MCF 10A (cell line): ENCODE measurements at regions not wholly inside any gene's neighbourhood (a gene's known extent, or its start where the extent isn't known, plus 50 kb on each side); places are given as distances from the start of the nearest gene placed in this dataset.

Experiments
- BruUV-seq: library from RNA; stranded (reverse); fragments of 400-500 nt; replicated peaks from 2 replicates; lab custom pipeline; 2021; lab: Mats Ljungman, UMichigan
- CTCF ChIA-PET: fragments of 300-600 bp; sonication (Branson Sonifier 250); formaldehyde crosslinking; extraction: SDS; loops from one replicate; lab custom pipeline; 2021; ENCODE audit warnings: antibody characterized with exemption, inconsistent platforms; lab: Yijun Ruan, JAX
- POLR2A ChIA-PET: fragments of 300-600, 350-650 bp; sonication (Branson Sonifier 250); formaldehyde crosslinking; extraction: SDS; loops from one replicate; lab custom pipeline; 2020; ENCODE audit warnings: antibody characterized with exemption, inconsistent platforms; lab: Yijun Ruan, JAX
- DNase-seq: peaks from one replicate; pipeline ENCODE4 v3.0.0-alpha.2; 2018; ENCODE audit not compliant: unreplicated experiment
- H3K27ac Mint-ChIP-seq: one replicate; pipeline ENCODE4 v1.8.0; 2022; ENCODE audit warnings: mild to moderate bottlenecking, low read depth, mixed read lengths; ENCODE audit not compliant: unreplicated experiment
- H3K27me3 Mint-ChIP-seq: one replicate; pipeline ENCODE4 v1.8.0; 2022; ENCODE audit warnings: mixed read lengths; ENCODE audit not compliant: insufficient read depth, unreplicated experiment
- H3K36me3 Mint-ChIP-seq: one replicate; pipeline ENCODE4 v1.8.0; 2022; ENCODE audit warnings: mild to moderate bottlenecking, moderate library complexity, mixed read lengths; ENCODE audit not compliant: insufficient read depth, unreplicated experiment
- H3K4me1 Mint-ChIP-seq: one replicate; pipeline ENCODE4 v1.8.0; 2022; ENCODE audit warnings: mixed read lengths; ENCODE audit not compliant: insufficient read depth, unreplicated experiment
- H3K4me3 Mint-ChIP-seq: one replicate; pipeline ENCODE4 v1.8.0; 2022; ENCODE audit warnings: mild to moderate bottlenecking, moderate library complexity, mixed read lengths; ENCODE audit not compliant: unreplicated experiment
- H3K9me3 Mint-ChIP-seq: one replicate; pipeline ENCODE4 v1.8.0; 2022; ENCODE audit warnings: mixed read lengths; ENCODE audit not compliant: unreplicated experiment
- CTCF ChIP-seq: fragments of 200-600 bp; IDR thresholded peaks from one replicate; pipeline ENCODE4 v1.8.0; 2022; ENCODE audit warnings: antibody characterized with exemption, mild to moderate bottlenecking; ENCODE audit not compliant: unreplicated experiment
- intact Hi-C: fragments of 100-400 bp; cut with micrococcal nuclease; formaldehyde crosslinking; loops from 2 replicates; pipeline ENCODE4 v1.14.1; 2022

GRCh38 chr13:79870123-79870522 is 389.2 kb downstream of the NDFIP2 start:
- H3K36me3 Mint-ChIP-seq = no peaks in the 10 kb centered on the region
- H3K9me3 Mint-ChIP-seq = no peaks in the 10 kb centered on the region
- POLR2A ChIA-PET = no interaction called here
- H3K4me1 Mint-ChIP-seq = peaks cover 18% of the 10 kb centered on the region
- BruUV-seq = no TSS peak
- H3K4me3 Mint-ChIP-seq = no peak overlapping the region
- CTCF ChIA-PET = no interaction called here
- DNase-seq = no peak
- no peak overlapping the region for H3K27ac Mint-ChIP-seq
- no peaks in the 10 kb centered on the region for H3K27me3 Mint-ChIP-seq
- intact Hi-C loops = no loop called here
- TF ChIP-seq CTCF = no peak

- H3K27ac Mint-ChIP-seq = no peak overlapping the region
- intact Hi-C loops = no loop called here
- no peaks in the 10 kb centered on the region for H3K9me3 Mint-ChIP-seq
- DNase-seq = no peak
- H3K27me3 Mint-ChIP-seq = no peaks in the 10 kb centered on the region
- ChIA-PET POLR2A (no interaction called here), CTCF (no interaction called here)
- H3K4me3 Mint-ChIP-seq = no peak overlapping the region
- H3K4me1 Mint-ChIP-seq = peaks cover 18% of the 10 kb centered on the region
- no peak for TF ChIP-seq CTCF
- H3K36me3 Mint-ChIP-seq = no peaks in the 10 kb centered on the region
- no TSS peak for BruUV-seq
These were observed 388.4 kb downstream of the NDFIP2 start for GRCh38 chr13:79869326-79869725.

GRCh38 chr13:79867254-79867653 is 386.3 kb downstream of the NDFIP2 start:
- CTCF ChIA-PET = interaction anchor here (0.7 kb wide), 1 partner anchor 19 kb away, joined by 3 read pairs; no protein-coding TSS in a partner anchor
- no peak for DNase-seq
- Mint-ChIP-seq H3K4me1 (peaks cover 18% of the 10 kb centered on the region), H3K4me3 (no peak overlapping the region), H3K36me3 (no peaks in the 10 kb centered on the region), H3K27me3 (no peaks in the 10 kb centered on the region), H3K27ac (no peak overlapping the region), H3K9me3 (no peaks in the 10 kb centered on the region)
- intact Hi-C loops = no loop called here
- POLR2A ChIA-PET = no interaction called here
- TF ChIP-seq CTCF = no peak
- no TSS peak for BruUV-seq

GRCh38 chr13:79866436-79866835 is 385.5 kb downstream of the NDFIP2 start:
- ChIA-PET CTCF (no interaction called here), POLR2A (no interaction called here)
- H3K9me3 Mint-ChIP-seq = no peaks in the 10 kb centered on the region
- no peaks in the 10 kb centered on the region for H3K27me3 Mint-ChIP-seq
- no peak for TF ChIP-seq CTCF
- H3K4me3 Mint-ChIP-seq = no peak overlapping the region
- DNase-seq = no peak
- peaks cover 18% of the 10 kb centered on the region for H3K4me1 Mint-ChIP-seq
- BruUV-seq = no TSS peak
- intact Hi-C loops = no loop called here
- H3K27ac Mint-ChIP-seq = no peak overlapping the region
- H3K36me3 Mint-ChIP-seq = no peaks in the 10 kb centered on the region
